IPS DF 6.9 (cell line): ENCODE measurements at regions not wholly inside any gene's neighbourhood (a gene's known extent, or its start where the extent isn't known, plus 50 kb on each side); places are given as distances from the start of the nearest gene placed in this dataset.
"Not testable (repeated sequence)": the region's sequence is repeated elsewhere in the genome, so short reads cannot be mapped to it uniquely, and the experiment has no call there.

Experiments
- DNase-seq: peaks from one replicate; pipeline ENCODE4 v3.0.0-alpha.2; 2013; ENCODE audit warnings: low read depth, low spot score
- H3K27ac ChIP-seq: one replicate; pipeline ENCODE4 v1.5.1; 2013; ENCODE audit warnings: low read length, control low read depth
- H3K27me3 ChIP-seq: 2 replicates; pipeline ENCODE4 v1.6.1; 2013; ENCODE audit warnings: mild to moderate bottlenecking, low read length; ENCODE audit not compliant: control insufficient read depth, insufficient read depth
- H3K36me3 ChIP-seq: 2 replicates; pipeline ENCODE4 v1.6.1; 2013; ENCODE audit warnings: low read length; ENCODE audit not compliant: control insufficient read depth, insufficient read depth
- H3K4me1 ChIP-seq: 2 replicates; pipeline ENCODE4 v1.6.1; 2013; ENCODE audit warnings: low read length; ENCODE audit not compliant: control insufficient read depth, insufficient read depth
- H3K4me3 ChIP-seq: 2 replicates; pipeline ENCODE4 v1.5.1; 2013; ENCODE audit warnings: mild to moderate bottlenecking, low read length
- H3K9me3 ChIP-seq: 2 replicates; pipeline ENCODE4 v1.6.1; 2013; ENCODE audit warnings: low read length, inconsistent platforms; ENCODE audit not compliant: control insufficient read depth, insufficient read depth
- WGBS: extraction: QIAGEN DNeasy Blood & Tissue Kit; methylation state at CpG from one replicate; pipeline ENCODE4 v1.1.7; 2013; ENCODE audit warnings: mixed read lengths, missing lambda C conversion rate; ENCODE audit not compliant: insufficient read length, insufficient coverage; 5-methylcytosine and 5-hydroxymethylcytosine counted together

DNA sequence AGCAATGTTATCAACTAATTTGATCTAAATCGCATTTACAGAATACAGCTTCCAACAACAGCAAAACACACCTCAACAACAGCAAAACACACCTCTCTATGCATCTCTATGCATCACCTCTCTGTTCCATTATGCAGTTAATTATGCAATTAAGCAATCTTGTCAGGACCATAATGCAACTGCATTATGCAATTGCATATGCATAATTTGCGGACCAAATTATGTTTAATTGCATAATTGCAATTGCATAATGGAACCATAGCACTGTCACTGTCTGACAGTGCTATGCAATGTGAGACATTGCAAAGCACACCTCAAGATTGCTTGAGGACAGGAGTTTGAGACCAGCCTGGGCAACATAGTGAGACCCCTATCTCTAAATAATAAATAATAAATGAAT is 80.4 kb upstream of the PRSS3 start:
- Histone ChIP-seq H3K27me3 (no peaks in the 10 kb centered on the region), H3K36me3 (no peaks in the 10 kb centered on the region)
- DNase-seq, result no peak

GRCh38 chr9:33718987-33719386 is 76.4 kb upstream of the PRSS3 start:
- H3K4me3 ChIP-seq, result no peak overlapping the region
- no peaks in the 10 kb centered on the region for H3K9me3 ChIP-seq
- no peaks in the 10 kb centered on the region for H3K27me3 ChIP-seq
- no peaks in the 10 kb centered on the region for H3K4me1 ChIP-seq
- no peak overlapping the region for H3K27ac ChIP-seq
- DNase-seq, result no peak
- WGBS, result no CpG with 5 or more reads among the region's 7 CpGs
- H3K36me3 ChIP-seq, result no peaks in the 10 kb centered on the region

More for the DNA sequence above, 80.4 kb upstream of the PRSS3 start:
- H3K4me1 ChIP-seq, result no peaks in the 10 kb centered on the region
- H3K9me3 ChIP-seq, result no peaks in the 10 kb centered on the region
- H3K27ac ChIP-seq, result no peak overlapping the region
- H3K4me3 ChIP-seq, result no peak overlapping the region
- WGBS, result no CpG with 5 or more reads among the region's 2 CpGs

DNA sequence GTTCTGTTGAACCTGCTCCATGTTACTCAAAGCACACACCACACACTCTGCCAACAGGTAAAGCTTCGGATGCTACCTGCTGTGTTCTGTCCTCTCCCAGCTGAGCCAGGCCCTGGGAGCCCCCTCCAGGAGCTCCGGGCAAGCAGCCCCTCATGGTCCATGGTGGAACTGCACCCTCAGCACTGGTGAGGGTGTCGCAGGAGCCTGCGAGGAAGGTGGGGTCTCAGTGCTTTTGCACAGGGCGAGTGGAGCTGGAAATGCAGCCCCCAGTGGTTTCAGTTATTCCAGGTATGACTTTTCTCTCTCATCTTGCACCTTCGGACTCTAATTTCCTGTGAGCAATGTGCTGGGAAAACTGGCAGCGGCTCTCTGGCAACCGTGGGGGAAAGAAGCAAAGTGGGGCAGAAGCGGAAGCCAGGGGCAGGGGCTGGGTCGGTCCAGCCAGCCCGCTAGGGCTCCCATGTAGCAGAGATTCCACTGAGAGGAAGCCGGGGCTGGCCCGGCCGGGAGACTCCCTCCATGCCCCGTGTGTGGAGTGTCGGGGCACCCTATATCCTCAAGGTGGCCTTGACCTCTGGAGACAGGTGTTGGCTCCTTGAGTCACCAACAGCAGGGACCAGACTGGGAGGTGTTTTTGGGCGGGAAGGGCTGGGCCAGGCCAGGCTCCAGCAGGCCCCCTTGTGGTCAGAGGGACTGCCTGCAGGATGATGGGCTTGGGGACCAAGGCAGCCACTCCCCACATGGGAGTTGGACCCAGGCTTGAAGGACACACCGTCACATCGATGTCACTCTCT is 75.6 kb upstream of the PRSS3 start:
- Histone ChIP-seq H3K27ac (no peak overlapping the region), H3K4me1 (no peaks in the 10 kb centered on the region), H3K9me3 (no peaks in the 10 kb centered on the region), H3K27me3 (no peaks in the 10 kb centered on the region), H3K4me3 (no peak overlapping the region), H3K36me3 (no peaks in the 10 kb centered on the region)
- DNase-seq, result no peak
- WGBS, result no CpG with 5 or more reads among the region's 19 CpGs

DNA sequence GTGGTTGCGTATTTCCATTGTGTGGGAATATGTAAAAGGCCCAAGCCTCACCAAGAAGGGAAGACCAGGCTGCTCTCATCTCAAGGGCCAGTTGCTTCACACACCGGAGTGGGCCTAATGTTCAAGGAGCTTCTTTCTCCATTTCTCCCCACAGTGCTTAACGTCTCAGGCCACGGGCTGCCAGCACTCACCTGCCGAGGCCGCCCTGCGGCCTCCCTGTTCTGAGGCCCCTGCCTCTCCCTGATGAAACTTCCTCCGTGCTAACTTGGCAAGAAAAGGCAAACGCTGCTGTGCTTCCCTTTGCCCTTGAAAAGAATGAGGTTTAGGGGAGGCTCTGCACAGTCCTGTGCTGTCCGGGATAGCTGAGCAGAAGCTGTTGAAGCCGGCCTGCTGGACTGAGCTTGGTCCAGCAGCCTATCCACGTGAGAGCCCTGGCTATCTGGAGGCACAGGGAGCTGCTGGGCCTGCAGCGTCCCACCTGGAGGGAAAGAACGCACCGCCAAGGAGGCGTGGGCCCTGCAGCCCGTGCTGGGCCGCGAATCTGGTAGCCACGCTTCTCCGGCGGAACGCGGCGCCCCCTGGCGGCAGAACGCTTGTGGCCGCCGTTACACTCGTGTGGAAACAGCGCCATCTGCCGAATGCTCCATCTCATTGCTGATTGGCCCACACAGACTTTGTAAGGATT is 73.5 kb upstream of the PRSS3 start:
- peak; percentile 72 for DNase-seq
- no CpG with 5 or more reads among the region's 32 CpGs for WGBS

DNA sequence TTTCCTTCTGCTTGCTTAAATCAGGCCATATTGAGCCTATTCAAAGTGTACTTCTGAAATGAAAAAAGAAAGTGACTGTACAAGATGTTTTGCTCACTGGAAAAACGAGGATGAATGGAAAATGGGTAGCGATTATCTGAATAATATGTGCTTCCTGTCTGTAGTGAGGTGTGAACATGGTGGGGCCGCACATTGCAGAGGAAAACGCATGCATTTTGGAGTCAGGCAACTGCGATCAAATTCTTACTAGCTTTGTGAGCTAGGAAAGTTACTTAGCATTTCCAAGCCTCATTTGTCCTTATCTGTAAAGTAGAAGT is 73.0 kb upstream of the PRSS3 start:
- Histone ChIP-seq H3K36me3 (no peaks in the 10 kb centered on the region), H3K4me3 (no peak overlapping the region), H3K27ac (no peak overlapping the region), H3K9me3 (no peaks in the 10 kb centered on the region), H3K27me3 (no peaks in the 10 kb centered on the region), H3K4me1 (no peaks in the 10 kb centered on the region)
- no peak for DNase-seq
- WGBS, result no CpG with 5 or more reads among the region's 5 CpGs

More for the DNA sequence above, 73.5 kb upstream of the PRSS3 start:
- Histone ChIP-seq H3K4me1 (no peaks in the 10 kb centered on the region), H3K9me3 (no peaks in the 10 kb centered on the region), H3K4me3 (no peak overlapping the region), H3K27me3 (no peaks in the 10 kb centered on the region), H3K36me3 (no peaks in the 10 kb centered on the region), H3K27ac (no peak overlapping the region)

- WGBS, result no CpG with 5 or more reads among the region's 1 CpG
- H3K9me3 ChIP-seq, result no peaks in the 10 kb centered on the region
- no peak for DNase-seq
- no peak overlapping the region for H3K27ac ChIP-seq
- no peaks in the 10 kb centered on the region for H3K36me3 ChIP-seq
- H3K4me3 ChIP-seq, result no peak overlapping the region
- no peaks in the 10 kb centered on the region; the same call in 1 of the 2 replicates for H3K27me3 ChIP-seq
- H3K4me1 ChIP-seq, result no peaks in the 10 kb centered on the region
Observed at GRCh38 chr9:33728613-33729012, 66.7 kb upstream of the PRSS3 start.

DNA sequence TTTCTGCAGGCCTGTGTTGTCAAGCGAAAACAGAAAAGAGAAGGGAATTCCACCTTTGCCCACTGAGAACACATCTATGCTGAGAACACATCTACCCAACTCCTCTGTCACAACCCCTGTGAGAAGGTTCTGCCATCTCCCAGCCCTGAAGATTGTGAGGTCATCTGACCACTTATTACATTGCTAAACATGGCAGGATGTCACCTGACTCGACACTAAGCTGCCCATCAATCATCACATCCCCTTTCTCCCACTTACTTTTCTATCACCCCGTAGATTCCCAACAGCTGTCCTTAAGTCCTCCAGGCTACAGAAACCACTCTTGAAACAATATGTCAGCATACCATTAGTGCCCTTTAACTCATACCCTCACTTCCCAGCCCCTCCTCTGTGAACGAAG is 64.2 kb upstream of the PRSS3 start:
- Histone ChIP-seq H3K36me3 (no peaks in the 10 kb centered on the region), H3K27ac (no peak overlapping the region), H3K9me3 (no peaks in the 10 kb centered on the region), H3K4me3 (no peak overlapping the region), H3K27me3 (no peaks in the 10 kb centered on the region; the same call in 1 of the 2 replicates), H3K4me1 (no peaks in the 10 kb centered on the region)
- no peak for DNase-seq
- no CpG with 5 or more reads among the region's 4 CpGs for whole genome bisulfite sequencing

DNA sequence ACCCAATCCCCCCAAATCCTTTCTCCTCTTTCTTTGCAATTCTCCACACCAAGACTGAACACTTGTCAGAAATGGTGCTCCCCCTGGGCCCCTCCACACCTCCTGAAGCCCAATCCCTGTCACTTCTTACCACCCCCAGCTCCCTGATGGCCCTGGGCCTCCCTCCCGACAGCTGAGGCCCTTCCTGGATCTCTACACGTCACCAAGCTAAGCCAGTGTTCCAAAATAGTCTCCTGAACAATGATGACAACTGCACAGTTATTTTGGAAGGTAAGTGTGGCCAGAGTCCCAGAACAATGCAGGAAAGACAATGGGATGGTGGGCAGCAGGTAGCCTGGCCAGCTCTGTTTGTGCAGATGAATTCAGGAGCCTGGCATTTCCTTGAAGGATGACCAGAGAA is 63.7 kb upstream of the PRSS3 start:
- WGBS, result no CpG with 5 or more reads among the region's 2 CpGs
- H3K27ac ChIP-seq, result no peak overlapping the region
- no peaks in the 10 kb centered on the region for H3K9me3 ChIP-seq
- no peak overlapping the region for H3K4me3 ChIP-seq
- H3K36me3 ChIP-seq, result no peaks in the 10 kb centered on the region
- H3K27me3 ChIP-seq, result no peaks in the 10 kb centered on the region; the same call in 1 of the 2 replicates
- DNase-seq, result no peak
- H3K4me1 ChIP-seq, result no peaks in the 10 kb centered on the region

DNA sequence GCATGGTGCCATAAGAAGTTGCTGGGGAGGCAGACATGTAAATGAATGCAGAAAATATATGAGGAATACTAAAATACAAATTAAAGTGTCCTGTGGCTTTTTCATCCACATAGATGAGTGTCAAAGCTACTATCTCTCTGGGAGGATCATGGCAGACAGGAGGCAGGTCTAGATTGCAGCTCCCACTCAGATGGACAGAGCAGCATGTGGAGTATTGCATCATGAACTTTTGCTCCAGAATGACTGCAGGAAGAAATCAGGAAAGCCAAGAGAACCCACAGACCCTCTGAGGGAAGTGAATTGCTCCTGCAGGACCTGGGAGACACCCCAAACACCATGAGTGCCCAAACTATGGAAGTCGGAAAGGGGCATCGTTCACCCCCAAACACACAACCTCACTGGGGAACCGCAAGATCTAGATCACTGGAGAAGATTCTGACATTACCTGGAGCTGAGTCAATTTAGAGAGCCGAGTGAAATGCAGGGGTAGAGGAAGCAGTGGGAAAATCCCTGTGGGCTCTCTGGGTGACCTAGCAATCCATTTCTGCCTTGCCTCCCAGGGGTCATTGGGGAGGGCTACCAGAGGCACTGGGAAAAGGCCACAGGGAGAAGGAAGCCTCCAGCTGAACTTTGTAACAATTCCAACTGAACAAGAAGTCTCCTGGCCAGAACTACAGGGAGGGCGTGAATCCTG is 61.0 kb upstream of the PRSS3 start:
- H3K4me3 ChIP-seq, H3K27me3 ChIP-seq, H3K27ac ChIP-seq, DNase-seq, H3K36me3 ChIP-seq, H3K4me1 ChIP-seq, H3K9me3 ChIP-seq: not testable (repeated sequence)
- WGBS, result no CpG with 5 or more reads among the region's 5 CpGs

- H3K4me3 ChIP-seq, H3K9me3 ChIP-seq, H3K27ac ChIP-seq, H3K27me3 ChIP-seq, H3K36me3 ChIP-seq, H3K4me1 ChIP-seq, DNase-seq: not testable (repeated sequence)
- WGBS, result no CpG with 5 or more reads among the region's 6 CpGs
Observed at GRCh38 chr9:33734941-33735835, 60.2 kb upstream of the PRSS3 start.
